ENCODE measurements at regions not wholly inside any gene's neighbourhood (a gene's known extent, or its start where the extent isn't known, plus 50 kb on each side); places are given as distances from the start of the nearest gene placed in this dataset.
"Not testable (repeated sequence)": the region's sequence is repeated elsewhere in the genome, so short reads cannot be mapped to it uniquely, and the experiment has no call there.

DNA sequence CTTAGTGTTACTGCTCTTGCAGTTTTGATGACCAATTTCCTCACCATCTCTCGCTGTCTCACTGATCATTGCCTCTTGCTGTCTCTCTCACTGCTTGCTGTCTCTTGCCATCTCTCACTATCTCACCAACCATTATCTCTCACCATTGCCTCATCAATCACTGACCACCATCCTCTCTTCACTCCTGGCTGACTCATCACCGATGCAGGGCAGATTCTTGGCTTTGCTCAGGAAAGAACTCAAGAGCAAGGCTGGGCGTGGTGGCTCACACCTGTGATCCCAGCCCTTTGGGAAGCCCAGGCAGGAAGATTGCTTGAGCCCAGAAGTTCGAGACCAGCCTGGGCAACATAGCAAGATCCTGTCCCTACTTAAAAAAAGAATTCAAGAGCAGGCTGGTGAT lies 66.3 kb upstream of the SYN3 start:
- Histone ChIP-seq H3K9me3 (no peaks in the 10 kb centered on the region), H3K36me3 (no peaks in the 10 kb centered on the region), H3K4me1 (no peaks in the 10 kb centered on the region), H3K4me3 (no peak overlapping the region), H3K27ac (no peak overlapping the region), H3K27me3 (peaks cover 0 to 20% (median 0%) of the 10 kb centered on the region in 7 donors)
- TF ChIP-seq, protein P1, sequence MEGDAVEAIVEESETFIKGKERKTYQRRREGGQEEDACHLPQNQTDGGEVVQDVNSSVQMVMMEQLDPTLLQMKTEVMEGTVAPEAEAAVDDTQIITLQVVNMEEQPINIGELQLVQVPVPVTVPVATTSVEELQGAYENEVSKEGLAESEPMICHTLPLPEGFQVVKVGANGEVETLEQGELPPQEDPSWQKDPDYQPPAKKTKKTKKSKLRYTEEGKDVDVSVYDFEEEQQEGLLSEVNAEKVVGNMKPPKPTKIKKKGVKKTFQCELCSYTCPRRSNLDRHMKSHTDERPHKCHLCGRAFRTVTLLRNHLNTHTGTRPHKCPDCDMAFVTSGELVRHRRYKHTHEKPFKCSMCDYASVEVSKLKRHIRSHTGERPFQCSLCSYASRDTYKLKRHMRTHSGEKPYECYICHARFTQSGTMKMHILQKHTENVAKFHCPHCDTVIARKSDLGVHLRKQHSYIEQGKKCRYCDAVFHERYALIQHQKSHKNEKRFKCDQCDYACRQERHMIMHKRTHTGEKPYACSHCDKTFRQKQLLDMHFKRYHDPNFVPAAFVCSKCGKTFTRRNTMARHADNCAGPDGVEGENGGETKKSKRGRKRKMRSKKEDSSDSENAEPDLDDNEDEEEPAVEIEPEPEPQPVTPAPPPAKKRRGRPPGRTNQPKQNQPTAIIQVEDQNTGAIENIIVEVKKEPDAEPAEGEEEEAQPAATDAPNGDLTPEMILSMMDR (IDR thresholded peaks at IDR 0.05), result no peak
- ATAC-seq (no peak), DNase-seq (no peak)
- intact Hi-C loops (cut with DNase I), result loop anchor here in 1 of 10 donors (10.0 kb wide), 1 partner anchor 110 kb away; no protein-coding TSS in a partner anchor
- 81 to 83% methylated on average over 4 of the region's 4 CpGs for WGBS, 2 donors

DNA sequence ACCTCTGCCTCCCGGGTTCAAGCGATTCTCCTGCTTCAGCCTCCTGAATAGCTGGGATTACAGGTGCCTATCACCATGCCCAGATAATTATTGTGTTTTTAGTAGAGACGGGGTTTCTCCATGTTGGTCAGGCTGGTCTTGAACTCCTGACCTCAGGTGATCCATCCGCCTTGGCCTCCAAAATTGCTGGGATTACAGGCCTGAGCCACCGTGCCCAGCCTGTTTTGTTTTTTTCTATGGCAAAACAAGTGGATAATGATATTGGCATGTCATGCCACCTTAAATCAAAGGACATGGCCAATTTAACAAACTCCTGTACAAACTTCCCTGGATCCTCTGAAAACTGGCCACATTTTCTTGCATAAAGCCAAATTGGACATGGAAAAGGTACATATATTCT lies 64.3 kb upstream of the SYN3 start:
- peaks cover 0 to 19% (median 0%) of the 10 kb centered on the region in 7 donors for H3K27me3 ChIP-seq
- 96 to 97% methylated on average over 5 of the region's 5 CpGs for WGBS, 2 donors
- not testable (repeated sequence) for H3K9me3 ChIP-seq, H3K4me1 ChIP-seq, H3K27ac ChIP-seq, ATAC-seq, H3K36me3 ChIP-seq, DNase-seq, H3K4me3 ChIP-seq
- intact Hi-C loops (cut with DNase I), result loop anchor here in 1 of 10 donors (10.0 kb wide), 1 partner anchor 108 kb away; no protein-coding TSS in a partner anchor

DNA sequence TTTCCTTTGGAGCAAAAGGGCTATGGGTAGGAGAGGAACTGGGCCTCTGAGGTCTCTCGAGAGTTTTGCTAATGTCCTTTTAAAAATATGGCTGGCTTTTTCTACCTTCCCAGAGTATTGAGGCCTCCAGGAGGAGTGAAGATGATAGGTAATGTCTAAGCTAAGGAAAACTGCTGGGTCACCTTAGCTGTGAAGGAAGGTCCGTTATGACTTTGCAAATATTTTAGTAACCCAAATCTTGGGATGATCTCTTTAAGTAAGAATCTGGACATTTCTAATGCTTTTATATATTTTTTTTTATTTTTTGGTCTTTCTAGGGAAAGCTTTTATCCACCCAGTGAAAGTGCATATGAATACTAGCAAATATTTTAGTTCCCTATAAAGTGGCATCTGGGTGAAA lies 60.9 kb upstream of the SYN3 start:
- no peak overlapping the region for H3K4me3 ChIP-seq
- no peaks in the 10 kb centered on the region for H3K4me1 ChIP-seq
- no peak overlapping the region for H3K27ac ChIP-seq
- no peaks in the 10 kb centered on the region for H3K9me3 ChIP-seq
- H3K36me3 ChIP-seq, result no peaks in the 10 kb centered on the region
- intact Hi-C loops (cut with DNase I), result no loop called here
- DNase-seq (no peak), ATAC-seq (no peak)
- H3K27me3 ChIP-seq, result no peaks in the 10 kb centered on the region
- TF ChIP-seq, protein P1 (IDR thresholded peaks at IDR 0.05), result no peak
- 87 to 92% methylated on average over 2 of the region's 2 CpGs for WGBS, 2 donors

DNA sequence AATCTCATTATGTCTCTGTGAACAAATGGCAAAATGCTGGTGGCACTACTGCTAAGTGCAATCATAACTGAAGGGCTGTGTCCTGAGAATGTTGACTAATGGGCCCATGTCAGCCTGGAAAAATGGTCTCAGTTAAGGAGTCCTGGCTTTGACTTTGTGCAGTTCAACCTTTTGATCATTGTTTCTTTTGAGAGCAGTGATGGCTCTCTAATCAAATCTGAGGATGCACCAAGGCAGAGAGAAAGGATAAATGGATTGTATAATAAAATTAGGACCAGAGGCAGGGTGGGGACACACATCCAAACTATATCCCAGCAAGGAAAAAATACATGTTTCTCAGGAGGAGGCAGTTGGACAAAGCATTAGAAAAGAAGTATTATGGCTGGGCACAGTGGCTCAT lies 59.6 kb upstream of the SYN3 start:
- TF ChIP-seq, protein P1 (IDR thresholded peaks at IDR 0.05), result no peak
- peaks cover 0 to 3% (median 0%) of the 10 kb centered on the region in 7 donors for H3K27me3 ChIP-seq
- no peak for DNase-seq
- H3K4me3 ChIP-seq, result no peak overlapping the region
- no peak for ATAC-seq
- no peaks in the 10 kb centered on the region for H3K4me1 ChIP-seq
- H3K36me3 ChIP-seq, result no peaks in the 10 kb centered on the region
- H3K27ac ChIP-seq, result no peak overlapping the region
- intact Hi-C loops (cut with DNase I), result no loop called here
- H3K9me3 ChIP-seq, result no peaks in the 10 kb centered on the region

DNA sequence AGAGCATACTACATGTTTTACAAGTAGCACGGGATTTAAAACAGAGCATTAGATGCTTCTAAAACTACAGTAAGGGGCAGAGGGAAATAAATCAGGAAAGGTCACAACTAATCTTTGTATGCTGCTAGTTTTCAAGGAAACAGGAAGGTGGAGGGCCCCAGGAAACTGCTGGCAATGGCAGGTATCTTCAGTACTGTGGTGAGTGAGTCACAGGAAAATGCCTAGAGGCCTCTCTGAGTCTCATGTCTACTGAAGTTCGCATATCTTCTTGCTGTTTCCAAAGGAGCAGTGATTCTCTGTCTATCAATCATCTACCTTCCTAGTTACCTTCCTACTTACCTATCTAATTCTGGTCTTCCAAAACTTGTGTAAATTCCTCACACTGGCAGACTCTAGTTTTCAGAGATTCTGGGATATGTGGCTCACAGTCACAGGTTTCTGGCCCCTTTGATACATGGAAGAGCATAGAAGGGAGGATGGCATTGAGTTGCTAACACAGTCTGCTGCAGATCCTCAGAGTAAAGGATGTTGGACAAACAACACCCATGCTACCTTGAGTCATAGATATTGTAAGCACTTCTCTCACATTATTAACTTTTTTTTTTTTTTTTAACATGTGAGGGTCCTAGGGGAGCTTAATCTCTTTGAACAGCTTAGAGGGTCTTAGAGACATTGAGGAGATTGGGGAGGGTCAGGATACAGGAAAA lies 58.8 kb upstream of the SYN3 start:
- TF ChIP-seq, protein P1 (IDR thresholded peaks at IDR 0.05), result no peak
- H3K9me3 ChIP-seq, result no peaks in the 10 kb centered on the region
- peaks cover 0 to 3% (median 0%) of the 10 kb centered on the region in 7 donors for H3K27me3 ChIP-seq
- intact Hi-C loops (cut with DNase I), result no loop called here
- no peak overlapping the region for H3K27ac ChIP-seq
- no peaks in the 10 kb centered on the region for H3K4me1 ChIP-seq
- H3K4me3 ChIP-seq, result no peak overlapping the region
- no peak for ATAC-seq
- 51 to 58% methylated on average over 2 of the region's 2 CpGs for WGBS, 2 donors
- no peaks in the 10 kb centered on the region for H3K36me3 ChIP-seq
- DNase-seq, result no peak
